ENCODE measurements at regions not wholly inside any gene's neighbourhood (a gene's known extent, or its start where the extent isn't known, plus 50 kb on each side); places are given as distances from the start of the nearest gene placed in this dataset.

DNA sequence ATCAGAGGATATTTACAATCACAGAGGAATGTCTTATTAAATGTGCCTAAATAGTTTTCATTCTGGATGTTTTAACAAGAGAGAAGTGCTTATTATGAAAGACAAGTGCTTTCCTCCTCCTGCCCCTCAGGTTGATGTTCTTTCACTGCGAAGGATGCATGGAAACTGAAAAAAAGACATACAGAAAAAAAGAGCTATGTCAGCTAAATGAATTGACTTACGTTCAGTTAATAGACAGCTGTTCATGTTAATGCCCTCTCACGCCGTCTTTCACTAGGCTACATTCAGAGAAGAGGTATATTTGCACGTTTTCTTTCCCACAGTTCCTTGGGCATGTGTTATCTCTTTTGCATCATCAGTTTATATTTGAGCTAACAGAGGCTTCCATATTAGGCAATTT lies 821.8 kb upstream of the PCDH9 start:
- TF ChIP-seq, protein P1, sequence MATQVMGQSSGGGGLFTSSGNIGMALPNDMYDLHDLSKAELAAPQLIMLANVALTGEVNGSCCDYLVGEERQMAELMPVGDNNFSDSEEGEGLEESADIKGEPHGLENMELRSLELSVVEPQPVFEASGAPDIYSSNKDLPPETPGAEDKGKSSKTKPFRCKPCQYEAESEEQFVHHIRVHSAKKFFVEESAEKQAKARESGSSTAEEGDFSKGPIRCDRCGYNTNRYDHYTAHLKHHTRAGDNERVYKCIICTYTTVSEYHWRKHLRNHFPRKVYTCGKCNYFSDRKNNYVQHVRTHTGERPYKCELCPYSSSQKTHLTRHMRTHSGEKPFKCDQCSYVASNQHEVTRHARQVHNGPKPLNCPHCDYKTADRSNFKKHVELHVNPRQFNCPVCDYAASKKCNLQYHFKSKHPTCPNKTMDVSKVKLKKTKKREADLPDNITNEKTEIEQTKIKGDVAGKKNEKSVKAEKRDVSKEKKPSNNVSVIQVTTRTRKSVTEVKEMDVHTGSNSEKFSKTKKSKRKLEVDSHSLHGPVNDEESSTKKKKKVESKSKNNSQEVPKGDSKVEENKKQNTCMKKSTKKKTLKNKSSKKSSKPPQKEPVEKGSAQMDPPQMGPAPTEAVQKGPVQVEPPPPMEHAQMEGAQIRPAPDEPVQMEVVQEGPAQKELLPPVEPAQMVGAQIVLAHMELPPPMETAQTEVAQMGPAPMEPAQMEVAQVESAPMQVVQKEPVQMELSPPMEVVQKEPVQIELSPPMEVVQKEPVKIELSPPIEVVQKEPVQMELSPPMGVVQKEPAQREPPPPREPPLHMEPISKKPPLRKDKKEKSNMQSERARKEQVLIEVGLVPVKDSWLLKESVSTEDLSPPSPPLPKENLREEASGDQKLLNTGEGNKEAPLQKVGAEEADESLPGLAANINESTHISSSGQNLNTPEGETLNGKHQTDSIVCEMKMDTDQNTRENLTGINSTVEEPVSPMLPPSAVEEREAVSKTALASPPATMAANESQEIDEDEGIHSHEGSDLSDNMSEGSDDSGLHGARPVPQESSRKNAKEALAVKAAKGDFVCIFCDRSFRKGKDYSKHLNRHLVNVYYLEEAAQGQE (IDR thresholded peaks at IDR 0.05; ENCODE audit: insufficient replicate concordance, low read depth): no peak
- TF ChIP-seq, protein P2, sequence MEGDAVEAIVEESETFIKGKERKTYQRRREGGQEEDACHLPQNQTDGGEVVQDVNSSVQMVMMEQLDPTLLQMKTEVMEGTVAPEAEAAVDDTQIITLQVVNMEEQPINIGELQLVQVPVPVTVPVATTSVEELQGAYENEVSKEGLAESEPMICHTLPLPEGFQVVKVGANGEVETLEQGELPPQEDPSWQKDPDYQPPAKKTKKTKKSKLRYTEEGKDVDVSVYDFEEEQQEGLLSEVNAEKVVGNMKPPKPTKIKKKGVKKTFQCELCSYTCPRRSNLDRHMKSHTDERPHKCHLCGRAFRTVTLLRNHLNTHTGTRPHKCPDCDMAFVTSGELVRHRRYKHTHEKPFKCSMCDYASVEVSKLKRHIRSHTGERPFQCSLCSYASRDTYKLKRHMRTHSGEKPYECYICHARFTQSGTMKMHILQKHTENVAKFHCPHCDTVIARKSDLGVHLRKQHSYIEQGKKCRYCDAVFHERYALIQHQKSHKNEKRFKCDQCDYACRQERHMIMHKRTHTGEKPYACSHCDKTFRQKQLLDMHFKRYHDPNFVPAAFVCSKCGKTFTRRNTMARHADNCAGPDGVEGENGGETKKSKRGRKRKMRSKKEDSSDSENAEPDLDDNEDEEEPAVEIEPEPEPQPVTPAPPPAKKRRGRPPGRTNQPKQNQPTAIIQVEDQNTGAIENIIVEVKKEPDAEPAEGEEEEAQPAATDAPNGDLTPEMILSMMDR (IDR thresholded peaks at IDR 0.05; ENCODE audit: insufficient read depth, low read length): no peak

Data from HL-60 (cell line).